ENCODE measurements at regions not wholly inside any gene's neighbourhood (a gene's known extent, or its start where the extent isn't known, plus 50 kb on each side); places are given as distances from the start of the nearest gene placed in this dataset.
"Not testable (repeated sequence)": the region's sequence is repeated elsewhere in the genome, so short reads cannot be mapped to it uniquely, and the experiment has no call there.

GRCh38 chr7:48841739-48842138, 82.6 kb upstream of the CDC14C start:
- no peak for DNase-seq (ENCODE audit: low spot score)
- no peak overlapping the region for H3K4me2 ChIP-seq
- no peak overlapping the region for H3K4me3 ChIP-seq
- H2AFZ ChIP-seq: no peak overlapping the region
- 84% methylated on average over 4 of the region's 4 CpGs for WGBS (ENCODE audit: low lambda C conversion rate, missing lambda C conversion rate)
- no peaks in the 10 kb centered on the region for H3K27me3 ChIP-seq
- no peak overlapping the region for H3K27ac ChIP-seq
- H3K36me3 ChIP-seq (replicated peaks; ENCODE audit: insufficient read depth, low read depth): no peaks in the 10 kb centered on the region
- no peaks in the 10 kb centered on the region for H4K20me1 ChIP-seq (ENCODE audit: insufficient read depth, poor library complexity, severe bottlenecking)
- H3K9me3 ChIP-seq (ENCODE audit: low read depth): no peaks in the 10 kb centered on the region
- H3K79me2 ChIP-seq: no peaks in the 10 kb centered on the region
- H3K9me2 ChIP-seq (replicated peaks; ENCODE audit: insufficient read depth): no peaks in the 10 kb centered on the region
- H3K4me1 ChIP-seq (ENCODE audit: insufficient read depth): no peaks in the 10 kb centered on the region
- TF ChIP-seq EZH2 (IDR thresholded peaks at IDR 0.05; ENCODE audit: borderline replicate concordance): no peak
- no peak for TF ChIP-seq CTCF (IDR thresholded peaks at IDR 0.05; ENCODE audit: poor library complexity)
- no peak for TF ChIP-seq EZH2phosphoT487 (IDR thresholded peaks at IDR 0.05; ENCODE audit: low read depth, severe bottlenecking, unreplicated experiment)

DNA sequence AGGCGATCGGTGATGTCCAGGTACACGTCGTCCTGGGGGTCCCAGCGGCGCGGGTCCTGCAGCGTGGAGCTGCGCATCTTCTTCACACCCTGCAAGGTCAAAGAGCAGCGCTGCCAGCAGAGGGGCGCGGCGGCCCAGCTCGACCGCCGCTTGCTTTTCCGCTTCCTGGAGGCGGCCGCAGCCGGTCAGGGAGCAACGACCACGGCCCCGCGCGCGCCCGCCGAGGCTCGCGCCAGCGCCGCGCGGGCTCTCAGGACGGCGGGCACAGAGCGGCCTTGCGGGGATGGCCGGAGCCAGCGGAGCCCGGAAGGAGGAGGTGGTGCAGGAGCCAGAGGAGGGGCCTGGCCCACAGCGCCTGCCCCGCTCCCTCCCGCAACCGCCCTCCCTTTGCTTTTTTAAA, 76.4 kb upstream of the CDC14C start:
- H4K20me1 ChIP-seq (ENCODE audit: insufficient read depth, poor library complexity, severe bottlenecking): no peaks in the 10 kb centered on the region
- H3K4me2 ChIP-seq: no peak overlapping the region
- H3K9me2 ChIP-seq (replicated peaks; ENCODE audit: insufficient read depth): no peaks in the 10 kb centered on the region
- H3K79me2 ChIP-seq: no peaks in the 10 kb centered on the region
- WGBS (ENCODE audit: low lambda C conversion rate, missing lambda C conversion rate): over 99% methylated on average over 34 of the region's 45 CpGs
- no peak overlapping the region for H3K27ac ChIP-seq
- no peaks in the 10 kb centered on the region for H3K36me3 ChIP-seq (replicated peaks; ENCODE audit: insufficient read depth, low read depth)
- H3K9me3 ChIP-seq (ENCODE audit: low read depth): no peaks in the 10 kb centered on the region
- H3K4me1 ChIP-seq (ENCODE audit: insufficient read depth): no peaks in the 10 kb centered on the region
- TF ChIP-seq EZH2phosphoT487 (IDR thresholded peaks at IDR 0.05; ENCODE audit: low read depth, severe bottlenecking, unreplicated experiment) (no peak), CTCF (IDR thresholded peaks at IDR 0.05; ENCODE audit: poor library complexity) (no peak), EZH2 (IDR thresholded peaks at IDR 0.05; ENCODE audit: borderline replicate concordance) (no peak)
- no peaks in the 10 kb centered on the region for H3K27me3 ChIP-seq
- no peak overlapping the region for H3K4me3 ChIP-seq
- no peak for DNase-seq (ENCODE audit: low spot score)
- H2AFZ ChIP-seq: no peak overlapping the region

DNA sequence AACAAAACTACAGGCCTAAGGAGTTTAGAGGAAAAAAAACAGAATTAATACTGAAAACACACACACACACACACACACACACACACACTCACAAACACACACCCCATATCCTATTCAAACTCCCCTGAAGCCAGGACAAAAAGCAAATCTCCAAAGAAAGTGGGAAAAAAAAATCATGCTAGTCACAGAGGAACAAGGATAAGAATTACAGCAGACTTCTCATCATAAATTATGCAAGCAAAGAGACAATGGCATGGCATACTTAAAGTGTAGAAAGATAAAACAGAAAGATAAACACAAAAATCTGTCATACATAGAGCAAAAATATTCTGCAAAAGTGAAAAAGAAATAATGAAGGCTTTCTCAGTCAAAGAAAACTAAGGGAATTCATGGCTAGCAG, 63.9 kb upstream of the CDC14C start:
- H3K27me3 ChIP-seq; DNase-seq (ENCODE audit: low spot score); H3K4me3 ChIP-seq; H3K79me2 ChIP-seq; H3K4me2 ChIP-seq; H3K36me3 ChIP-seq (replicated peaks; ENCODE audit: insufficient read depth, low read depth); H2AFZ ChIP-seq; H3K9me2 ChIP-seq (replicated peaks; ENCODE audit: insufficient read depth); H4K20me1 ChIP-seq (ENCODE audit: insufficient read depth, poor library complexity, severe bottlenecking); H3K9me3 ChIP-seq (ENCODE audit: low read depth); H3K4me1 ChIP-seq (ENCODE audit: insufficient read depth); H3K27ac ChIP-seq: not testable (repeated sequence)

DNA sequence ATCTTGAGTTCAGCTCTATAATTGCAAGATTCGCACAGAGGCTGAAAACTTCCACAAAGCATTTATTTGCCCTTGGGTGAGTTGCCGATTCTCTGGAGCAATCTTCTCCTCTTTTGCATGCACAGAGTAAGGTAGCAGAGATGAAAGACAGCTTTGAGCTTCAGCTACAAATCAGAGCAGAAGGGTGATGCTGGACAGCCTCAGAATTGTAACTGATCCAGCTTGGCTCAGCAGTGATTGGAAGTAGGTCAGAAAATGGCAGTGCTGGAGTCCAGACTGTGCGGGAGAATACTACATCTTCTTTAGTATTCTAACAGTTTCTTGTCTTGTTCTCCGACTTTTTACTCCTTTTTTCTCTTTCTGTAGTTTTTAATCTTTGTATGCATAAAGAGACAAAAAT, 55.4 kb upstream of the CDC14C start:
- H3K4me1 ChIP-seq (ENCODE audit: insufficient read depth): no peaks in the 10 kb centered on the region
- no peaks in the 10 kb centered on the region for H3K79me2 ChIP-seq
- no peak for DNase-seq (ENCODE audit: low spot score)
- H3K4me2 ChIP-seq: no peak overlapping the region
- 81% methylated on average over 4 of the region's 4 CpGs for WGBS (ENCODE audit: low lambda C conversion rate, missing lambda C conversion rate)
- H3K9me2 ChIP-seq (replicated peaks; ENCODE audit: insufficient read depth): no peaks in the 10 kb centered on the region
- no peaks in the 10 kb centered on the region for H4K20me1 ChIP-seq (ENCODE audit: insufficient read depth, poor library complexity, severe bottlenecking)
- H3K4me3 ChIP-seq: no peak overlapping the region
- H3K27me3 ChIP-seq: no peaks in the 10 kb centered on the region
- no peaks in the 10 kb centered on the region for H3K9me3 ChIP-seq (ENCODE audit: low read depth)
- H3K27ac ChIP-seq: no peak overlapping the region
- TF ChIP-seq CTCF (IDR thresholded peaks at IDR 0.05; ENCODE audit: poor library complexity) (no peak), EZH2 (IDR thresholded peaks at IDR 0.05; ENCODE audit: borderline replicate concordance) (no peak), EZH2phosphoT487 (IDR thresholded peaks at IDR 0.05; ENCODE audit: low read depth, severe bottlenecking, unreplicated experiment) (no peak)
- H3K36me3 ChIP-seq (replicated peaks; ENCODE audit: insufficient read depth, low read depth): no peaks in the 10 kb centered on the region
- no peak overlapping the region for H2AFZ ChIP-seq
